HL-60 (cell line): ENCODE measurements at regions not wholly inside any gene's neighbourhood (a gene's known extent, or its start where the extent isn't known, plus 50 kb on each side); places are given as distances from the start of the nearest gene placed in this dataset.

Experiments used
- GABPA ChIP-seq: IDR thresholded peaks from 2 replicates; pipeline ENCODE4 v1.6.1; 2012; ENCODE audit warnings: low read depth
- POLR2AphosphoS5 ChIP-seq: IDR thresholded peaks from 2 replicates; pipeline ENCODE4 v1.6.1; 2012; ENCODE audit warnings: low read depth
- REST ChIP-seq: IDR thresholded peaks from 2 replicates; pipeline ENCODE4 v1.6.1; 2012; ENCODE audit warnings: low read depth; ENCODE audit not compliant: insufficient replicate concordance
- TF ChIP-seq, protein P1 (sequence below): IDR thresholded peaks from one replicate; pipeline ENCODE4 v1.5.1; 2011; ENCODE audit warnings: low read length, control low read depth, inconsistent platforms; ENCODE audit not compliant: insufficient read depth

DNA sequence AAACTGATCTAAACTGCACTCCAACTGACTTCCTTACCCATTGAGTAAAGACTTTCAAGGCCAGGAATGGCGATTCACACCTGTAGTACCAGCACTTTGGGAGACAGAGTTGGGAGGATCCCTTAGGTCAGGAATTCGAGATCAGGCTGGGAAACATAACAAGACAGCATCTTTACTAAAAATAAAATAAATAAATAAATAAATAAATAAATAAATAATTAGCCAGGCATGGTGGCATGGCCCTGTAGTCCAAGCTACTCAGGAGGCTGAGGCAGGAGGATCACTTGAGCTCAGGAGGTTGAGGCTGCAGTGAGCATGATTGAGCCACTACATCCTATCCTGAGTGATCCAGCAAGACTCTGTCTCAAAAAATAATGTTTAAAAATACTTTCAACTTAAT lies 148.4 kb downstream of the CEMIP2 start:
- TF ChIP-seq, protein P1, sequence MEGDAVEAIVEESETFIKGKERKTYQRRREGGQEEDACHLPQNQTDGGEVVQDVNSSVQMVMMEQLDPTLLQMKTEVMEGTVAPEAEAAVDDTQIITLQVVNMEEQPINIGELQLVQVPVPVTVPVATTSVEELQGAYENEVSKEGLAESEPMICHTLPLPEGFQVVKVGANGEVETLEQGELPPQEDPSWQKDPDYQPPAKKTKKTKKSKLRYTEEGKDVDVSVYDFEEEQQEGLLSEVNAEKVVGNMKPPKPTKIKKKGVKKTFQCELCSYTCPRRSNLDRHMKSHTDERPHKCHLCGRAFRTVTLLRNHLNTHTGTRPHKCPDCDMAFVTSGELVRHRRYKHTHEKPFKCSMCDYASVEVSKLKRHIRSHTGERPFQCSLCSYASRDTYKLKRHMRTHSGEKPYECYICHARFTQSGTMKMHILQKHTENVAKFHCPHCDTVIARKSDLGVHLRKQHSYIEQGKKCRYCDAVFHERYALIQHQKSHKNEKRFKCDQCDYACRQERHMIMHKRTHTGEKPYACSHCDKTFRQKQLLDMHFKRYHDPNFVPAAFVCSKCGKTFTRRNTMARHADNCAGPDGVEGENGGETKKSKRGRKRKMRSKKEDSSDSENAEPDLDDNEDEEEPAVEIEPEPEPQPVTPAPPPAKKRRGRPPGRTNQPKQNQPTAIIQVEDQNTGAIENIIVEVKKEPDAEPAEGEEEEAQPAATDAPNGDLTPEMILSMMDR = no peak
- no peak for TF ChIP-seq REST
- no peak for TF ChIP-seq POLR2AphosphoS5
- no peak for TF ChIP-seq GABPA
